22Rv1 (cell line): ENCODE measurements at regions not wholly inside any gene's neighbourhood (a gene's known extent, or its start where the extent isn't known, plus 50 kb on each side); places are given as distances from the start of the nearest gene placed in this dataset.

ENCODE experiments used
- CTCF ChIP-seq: fragments of 450-650 bp; IDR thresholded peaks from 2 replicates; pipeline ENCODE4 v1.5.1; 2017; ENCODE audit warnings: mild to moderate bottlenecking
- ZFX ChIP-seq: fragments of 450-650 bp; IDR thresholded peaks from 2 replicates; pipeline ENCODE4 v1.6.1; 2017; ENCODE audit warnings: antibody characterized with exemption, borderline replicate concordance

GRCh38 chr1:217274927-217275654 is 355.8 kb downstream of the GPATCH2 start:
- TF ChIP-seq CTCF (no peak), ZFX (no peak)
